ENCODE measurements at regions not wholly inside any gene's neighbourhood (a gene's known extent, or its start where the extent isn't known, plus 50 kb on each side); places are given as distances from the start of the nearest gene placed in this dataset.
A peak's percentile ranks its signal among the peaks of the same experiment; 100 is the strongest.
"Not testable (repeated sequence)": the region's sequence is repeated elsewhere in the genome, so short reads cannot be mapped to it uniquely, and the experiment has no call there.

DNA sequence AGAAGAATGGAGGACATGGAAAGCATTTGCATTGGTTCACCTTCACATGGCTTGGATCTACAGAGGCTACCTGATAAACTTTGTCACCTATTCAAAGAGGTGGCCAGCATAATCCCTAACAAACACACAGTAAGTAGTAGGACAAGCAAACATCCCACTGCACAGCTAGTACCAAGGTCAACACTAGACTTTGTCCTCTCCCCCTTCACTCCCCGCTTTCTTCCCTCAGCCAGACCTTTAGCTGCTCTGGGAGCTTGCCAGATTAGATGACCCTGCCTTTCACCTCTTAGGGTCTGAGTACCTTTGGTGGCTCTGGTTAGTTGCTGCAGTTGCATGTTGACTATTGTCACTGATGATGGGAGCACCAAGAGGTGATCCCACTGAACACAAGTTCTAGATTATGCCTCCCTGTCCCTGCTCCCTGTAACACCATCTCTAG, 211.3 kb downstream of the CCDC74A start:
- DNase-seq (ENCODE audit: low read depth) = not testable (repeated sequence)

GRCh38 chr2:131753640-131754561, 226.2 kb downstream of the CCDC74A start:
- no peak for DNase-seq (ENCODE audit: low read depth)

DNA sequence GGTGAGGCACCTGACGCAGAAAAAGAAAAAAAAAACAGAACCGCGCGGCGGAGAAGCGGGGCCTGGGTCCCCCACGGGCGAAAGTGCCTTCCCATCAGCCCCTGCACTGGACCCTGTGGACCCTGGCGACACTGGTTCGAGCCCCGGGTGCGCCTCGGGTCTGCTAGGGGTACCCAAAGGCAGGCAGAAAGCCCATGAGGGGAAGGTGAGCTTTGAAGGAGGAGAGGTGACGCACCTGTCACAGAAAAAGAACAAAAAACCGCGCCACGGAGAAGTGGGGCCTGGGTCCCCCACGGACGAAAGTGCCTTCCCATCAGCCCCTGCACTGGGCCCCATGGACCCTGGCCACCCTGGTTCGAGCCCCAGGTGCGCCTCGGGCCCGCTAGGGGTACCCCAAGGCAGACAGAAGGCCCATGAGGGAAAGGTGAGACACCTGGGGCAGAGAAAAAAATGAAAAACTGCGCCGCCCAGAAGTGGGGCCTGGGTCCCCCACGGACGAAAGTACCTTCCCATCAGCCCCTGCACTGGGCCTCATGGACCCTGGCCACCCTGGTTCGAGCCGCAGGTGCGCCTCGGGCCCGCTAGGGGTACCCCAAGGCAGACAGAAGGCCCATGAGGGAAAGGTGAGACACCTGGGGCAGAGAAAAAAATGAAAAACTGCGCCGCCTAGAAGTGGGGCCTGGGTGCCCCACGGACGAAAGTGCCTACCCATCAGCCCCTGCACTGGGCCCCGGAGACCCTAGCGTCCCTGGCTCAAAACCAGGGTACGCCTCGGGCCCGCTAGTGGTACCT, 227.4 kb downstream of the CCDC74A start:
- no peak for DNase-seq (ENCODE audit: low read depth)

DNA sequence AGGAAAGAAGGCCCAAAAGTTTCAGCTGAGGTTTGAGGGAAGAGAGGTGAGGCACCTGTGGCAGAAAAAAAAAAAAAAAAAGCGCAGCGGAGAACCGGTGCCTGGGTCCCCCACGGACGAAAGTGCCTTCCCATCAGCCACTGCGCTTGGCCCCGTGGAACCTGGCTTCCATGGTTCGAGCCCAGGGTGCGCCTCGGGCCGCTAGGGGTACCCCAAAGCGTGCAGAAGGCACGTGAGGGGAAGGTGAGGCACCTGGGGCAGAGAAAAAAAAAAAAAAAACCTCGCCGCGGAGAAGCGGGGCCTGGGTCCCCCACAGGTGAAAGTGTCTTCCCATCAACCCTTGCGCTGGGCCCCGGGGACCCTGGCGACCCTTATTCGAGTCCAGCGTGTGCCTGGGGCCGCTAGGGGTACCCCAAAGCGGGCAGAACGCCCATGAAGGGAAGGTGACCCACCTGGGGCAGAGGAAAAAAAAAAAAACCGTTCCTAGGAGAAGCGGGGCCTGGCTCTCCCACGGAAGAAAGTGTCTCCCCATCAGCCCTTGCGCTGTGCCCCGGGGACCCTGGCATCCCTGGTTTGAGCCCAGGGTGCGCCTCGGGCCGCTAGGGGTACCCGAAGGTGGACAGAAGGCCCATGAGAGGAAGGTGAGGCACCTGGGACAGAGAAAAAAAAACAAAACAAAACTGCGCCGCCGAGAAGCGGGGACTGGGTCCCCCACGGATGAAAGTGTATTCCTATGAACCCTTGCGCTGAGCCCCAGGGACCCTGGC, 228.6 kb downstream of the CCDC74A start:
- no peak for DNase-seq (ENCODE audit: low read depth)

GRCh38 chr2:131758941-131759340, 231.3 kb downstream of the CCDC74A start:
- DNase-seq (ENCODE audit: low read depth) = not testable (repeated sequence)

DNA sequence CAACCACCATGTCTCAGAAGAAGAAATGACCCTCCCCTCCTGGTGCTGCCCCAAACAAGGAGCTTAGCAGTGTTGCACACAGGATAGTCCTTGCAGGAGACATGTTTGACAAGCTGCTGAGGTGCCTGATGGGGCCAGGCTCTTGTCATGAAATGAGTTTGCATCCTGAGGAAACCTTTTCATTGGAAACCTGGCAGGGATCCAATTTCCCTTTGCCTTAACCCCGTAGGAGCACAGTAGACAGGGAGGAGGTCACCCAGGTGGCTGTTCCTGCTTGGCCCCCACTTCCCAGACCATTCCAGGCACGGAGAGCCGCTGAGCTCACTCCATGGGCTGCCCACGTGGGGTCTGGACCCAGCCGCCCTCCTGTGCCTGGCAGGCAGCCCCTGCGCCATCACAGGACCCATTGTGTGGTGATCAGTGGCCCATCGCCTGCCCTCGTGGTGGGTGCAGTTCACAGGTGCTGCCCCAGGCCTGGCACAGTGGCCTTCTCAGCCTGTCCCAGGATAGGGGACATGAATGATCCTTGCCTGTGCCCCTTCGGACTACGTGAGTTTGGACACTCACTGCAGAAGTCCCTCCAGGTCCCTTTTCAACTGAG, 247.4 kb downstream of the CCDC74A start:
- DNase-seq (ENCODE audit: low read depth) = not testable (repeated sequence)

GRCh38 chr2:131775903-131776506, 248.3 kb downstream of the CCDC74A start:
- not testable (repeated sequence) for DNase-seq (ENCODE audit: low read depth)

DNA sequence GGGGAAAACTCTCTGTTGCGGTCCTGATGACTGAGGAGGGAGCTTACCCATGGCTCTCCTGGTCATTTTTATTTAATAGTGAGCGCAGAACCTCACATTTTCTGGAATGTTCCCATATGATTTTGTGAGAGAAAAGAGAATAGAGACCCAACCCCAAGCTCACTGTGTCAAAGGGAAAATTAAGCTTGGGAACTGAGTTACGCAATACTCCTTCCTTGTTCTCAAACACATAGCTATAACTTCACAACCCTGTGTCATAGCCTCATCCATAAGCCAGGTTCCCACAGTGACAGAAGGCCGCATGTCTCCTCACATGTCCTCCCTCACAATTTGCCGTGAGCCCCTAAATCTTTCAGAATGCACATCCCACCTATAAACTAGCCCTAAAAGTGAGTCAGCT, 252.8 kb downstream of the CCDC74A start:
- not testable (repeated sequence) for DNase-seq (ENCODE audit: low read depth)

DNA sequence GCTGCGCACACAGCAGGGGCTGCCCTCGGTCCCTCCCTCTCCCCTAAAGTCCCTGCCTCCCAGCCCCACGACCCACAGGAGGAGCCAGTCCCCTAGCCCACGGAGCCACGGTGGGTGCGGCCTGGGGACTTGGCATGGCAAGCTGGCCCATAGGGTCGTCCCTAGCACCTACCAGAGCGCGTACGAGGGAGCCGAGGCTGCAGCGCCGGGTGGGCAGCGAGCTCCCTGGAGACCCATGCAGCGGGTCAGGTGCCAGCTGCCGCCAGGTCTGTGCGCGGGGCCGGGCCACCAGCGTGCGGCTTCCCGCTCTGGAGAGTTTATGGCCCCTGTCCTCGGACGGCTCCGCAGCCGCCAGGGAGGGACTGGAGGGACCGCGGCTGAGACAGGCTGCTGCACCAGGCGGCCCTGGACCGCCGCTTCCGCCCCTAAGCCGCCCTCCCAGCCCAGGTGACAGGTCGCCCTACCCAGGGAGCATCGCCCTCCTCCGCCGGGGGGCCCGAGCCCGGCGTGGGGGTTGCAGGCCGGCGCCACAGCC, 273.6 kb downstream of the CCDC74A start:
- DNase-seq (ENCODE audit: low read depth) = no peak

- peak; percentile 60 for DNase-seq (ENCODE audit: low read depth)
Measured at GRCh38 chr2:131801745-131802350, 274.2 kb downstream of the CCDC74A start.

DNA sequence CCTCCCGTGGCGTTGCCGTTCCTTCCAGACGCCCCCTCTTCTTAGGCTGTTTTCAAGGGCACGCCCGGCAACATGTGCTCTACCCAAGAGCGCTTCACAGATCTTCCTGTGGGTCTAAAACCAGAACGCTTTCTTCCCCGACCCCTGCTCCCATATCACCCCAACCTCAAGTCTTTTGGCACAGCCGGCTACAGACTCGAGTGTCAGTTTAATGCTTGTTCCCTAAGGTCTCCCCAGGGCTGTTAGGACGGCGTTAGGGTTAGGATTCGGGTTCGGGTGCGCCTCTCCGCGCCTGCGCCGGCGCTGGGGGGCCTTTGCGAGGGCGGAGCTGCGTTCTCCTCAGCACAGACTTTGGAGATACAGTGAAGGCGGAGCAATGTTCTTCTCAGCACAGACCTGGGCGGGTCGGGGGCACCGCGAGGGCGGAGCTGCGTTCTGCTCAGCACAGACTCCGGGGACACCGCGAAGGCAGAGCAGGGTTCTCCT, 274.7 kb downstream of the CCDC74A start:
- peak; percentile 44 for DNase-seq (ENCODE audit: low read depth)

GRCh38 chr2:131803237-131803636, 275.5 kb downstream of the CCDC74A start:
- not testable (repeated sequence) for DNase-seq (ENCODE audit: low read depth)

DNA sequence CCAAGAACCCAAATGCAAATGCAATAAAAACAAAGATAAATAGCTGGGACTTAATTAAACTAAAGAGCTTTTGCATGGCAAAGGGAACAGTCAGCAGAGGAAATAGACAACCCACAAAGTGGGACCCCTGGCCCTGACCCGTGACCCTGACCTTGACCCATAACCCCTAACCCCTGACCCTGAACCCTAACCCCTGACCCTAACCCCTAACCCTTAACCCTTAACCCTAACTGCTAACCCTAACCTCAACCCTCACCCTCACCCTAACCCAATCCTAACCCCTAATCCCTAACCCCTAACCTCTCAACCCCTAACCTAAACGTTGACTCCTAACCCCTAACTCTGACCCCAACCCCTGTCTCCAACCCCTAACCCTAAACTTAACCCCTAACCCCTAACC, 284.9 kb downstream of the CCDC74A start:
- DNase-seq (ENCODE audit: low read depth) = not testable (repeated sequence)

- not testable (repeated sequence) for DNase-seq (ENCODE audit: low read depth)
Measured at GRCh38 chr2:131813378-131813777, 285.7 kb downstream of the CCDC74A start.

DNA sequence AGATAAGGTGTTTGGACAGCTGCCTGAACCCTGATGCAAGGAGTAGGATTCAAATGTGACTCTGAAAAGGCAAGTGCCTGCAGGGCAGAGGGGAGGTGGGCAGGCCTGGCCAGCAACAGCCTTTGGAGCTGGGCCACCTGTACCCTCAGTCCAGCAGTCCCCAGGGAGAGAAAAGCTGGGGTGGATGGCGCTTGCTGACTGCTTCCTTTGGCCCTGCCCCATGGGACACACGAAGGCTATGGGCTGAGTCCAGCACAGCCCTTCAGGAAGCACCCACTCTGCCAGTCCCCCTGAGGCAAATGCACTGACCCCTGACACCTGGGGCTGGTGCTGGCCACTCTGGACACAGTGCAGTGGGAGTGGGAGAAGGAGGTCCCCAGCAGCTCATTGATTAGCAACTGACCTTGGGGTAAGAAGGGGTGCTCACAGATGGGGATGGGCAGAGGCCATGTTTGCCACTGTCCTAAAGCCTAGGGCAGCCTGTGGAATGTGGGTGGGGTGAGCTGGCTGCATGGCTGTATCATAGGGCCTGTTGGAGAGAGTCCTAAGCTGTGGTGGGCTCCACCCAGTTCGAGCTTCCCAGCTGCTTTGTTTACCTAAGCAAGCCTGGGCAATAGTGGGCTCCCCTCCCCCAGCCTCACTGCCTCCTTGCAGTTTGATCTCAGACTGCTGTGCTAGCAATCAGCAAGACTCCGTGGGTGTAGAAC, 290.7 kb downstream of the CCDC74A start:
- DNase-seq (ENCODE audit: low read depth) = not testable (repeated sequence)

- not testable (repeated sequence) for DNase-seq (ENCODE audit: low read depth)
Measured at GRCh38 chr2:131822237-131822721, 294.6 kb downstream of the CCDC74A start.

DNA sequence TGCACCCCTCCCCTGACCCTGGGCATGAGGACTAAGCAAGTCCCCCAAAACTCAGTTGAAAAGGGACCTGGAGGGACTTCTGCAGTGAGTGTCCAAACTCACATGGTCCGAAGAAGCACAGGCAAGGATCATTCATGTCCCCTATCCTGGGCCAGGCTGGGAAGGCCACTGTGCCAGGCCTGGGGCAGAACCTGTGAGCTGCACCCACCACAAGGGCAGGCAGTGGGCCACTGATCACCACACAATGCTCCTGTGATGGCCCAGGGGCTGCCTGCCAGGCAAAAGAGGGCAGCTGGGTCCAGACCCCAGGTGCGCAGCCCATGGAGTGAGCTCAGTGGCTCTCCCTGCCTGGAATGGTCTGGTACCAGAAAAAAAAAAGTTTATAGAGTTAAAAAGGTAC, 295.4 kb downstream of the CCDC74A start:
- not testable (repeated sequence) for DNase-seq (ENCODE audit: low read depth)

DNA sequence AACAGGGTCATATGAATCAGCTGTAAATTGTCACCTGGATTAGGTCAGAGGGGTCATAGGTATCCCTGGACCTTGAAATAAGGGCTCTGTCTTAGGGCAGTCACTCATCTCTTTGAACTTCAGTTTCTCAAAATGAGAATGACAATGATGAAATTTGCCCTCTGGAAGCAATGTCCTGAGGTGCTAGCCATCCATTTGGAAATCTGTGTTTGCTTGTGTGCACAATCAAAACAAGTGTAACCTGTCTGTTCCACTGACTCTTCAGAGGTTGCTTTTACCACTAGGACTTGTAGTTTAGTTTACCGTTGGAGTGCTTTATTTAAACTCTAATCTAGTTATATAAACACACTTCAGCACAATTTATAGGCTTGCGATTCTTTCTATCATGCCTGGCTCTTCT, 297.3 kb downstream of the CCDC74A start:
- not testable (repeated sequence) for DNase-seq (ENCODE audit: low read depth)

Measured in HT1080 (cell line).